GM21717 (cell line): ENCODE measurements at regions not wholly inside any gene's neighbourhood (a gene's known extent, or its start where the extent isn't known, plus 50 kb on each side); places are given as distances from the start of the nearest gene placed in this dataset.
"Not testable (repeated sequence)": the region's sequence is repeated elsewhere in the genome, so short reads cannot be mapped to it uniquely, and the experiment has no call there.

Experiments used
- ATAC-seq: cut with Tn5 transposase; IDR thresholded peaks from one replicate; pipeline ENCODE4 v1.9.1; 2021; ENCODE audit warnings: mild to moderate bottlenecking, moderate library complexity; ENCODE audit not compliant: unreplicated experiment

- no peak for ATAC-seq
Measured at GRCh38 chr6:56840467-56841380, 114.2 kb upstream of the BEND6 start.

- ATAC-seq: no peak
Measured at GRCh38 chr6:56839533-56840183, 115.2 kb upstream of the BEND6 start.

GRCh38 chr6:56838965-56839364 is 115.9 kb upstream of the BEND6 start:
- ATAC-seq: no peak

GRCh38 chr6:56838016-56838555 is 116.8 kb upstream of the BEND6 start:
- ATAC-seq: no peak

- no peak for ATAC-seq
Measured at GRCh38 chr6:56837322-56837894, 117.5 kb upstream of the BEND6 start.

DNA sequence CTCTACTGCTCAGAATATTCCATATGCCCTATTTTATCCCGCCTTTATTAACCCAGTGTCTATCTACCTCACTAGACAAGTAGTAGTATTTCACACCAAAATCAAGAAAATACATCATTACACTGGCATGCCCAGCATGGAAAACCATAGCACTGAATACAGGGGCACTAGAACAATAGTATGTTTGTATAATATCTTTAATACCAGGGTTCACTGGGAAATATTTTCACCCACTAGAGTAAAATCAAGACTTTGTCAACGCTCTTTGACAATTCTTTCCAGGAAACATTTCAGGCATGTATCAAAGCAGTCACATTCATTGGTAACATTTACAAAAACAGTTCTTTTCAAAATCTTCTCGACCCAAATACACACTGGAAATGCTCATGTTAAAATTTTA is 119.3 kb upstream of the BEND6 start:
- no peak for ATAC-seq

DNA sequence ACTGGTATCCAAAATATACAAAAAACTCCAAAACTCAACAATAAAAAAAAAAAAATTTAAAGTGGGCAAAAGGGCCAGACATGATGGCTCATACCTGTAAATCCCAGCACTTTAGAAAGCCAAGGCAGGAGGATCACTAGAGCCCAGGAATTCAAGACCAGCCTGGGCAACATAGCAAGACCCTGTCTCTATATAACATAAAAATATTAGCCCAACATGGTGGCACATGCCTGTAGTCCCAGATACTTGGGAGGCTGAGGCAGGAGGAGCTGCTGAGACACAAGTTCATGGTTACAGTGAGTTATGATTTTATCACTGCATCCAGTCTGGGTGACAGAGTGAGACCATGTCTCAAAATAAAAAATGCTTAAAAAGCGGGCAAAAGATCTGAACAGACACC is 121.0 kb upstream of the BEND6 start:
- ATAC-seq: no peak

- no peak for ATAC-seq
Measured at GRCh38 chr6:56833127-56833791, 121.6 kb upstream of the BEND6 start.

DNA sequence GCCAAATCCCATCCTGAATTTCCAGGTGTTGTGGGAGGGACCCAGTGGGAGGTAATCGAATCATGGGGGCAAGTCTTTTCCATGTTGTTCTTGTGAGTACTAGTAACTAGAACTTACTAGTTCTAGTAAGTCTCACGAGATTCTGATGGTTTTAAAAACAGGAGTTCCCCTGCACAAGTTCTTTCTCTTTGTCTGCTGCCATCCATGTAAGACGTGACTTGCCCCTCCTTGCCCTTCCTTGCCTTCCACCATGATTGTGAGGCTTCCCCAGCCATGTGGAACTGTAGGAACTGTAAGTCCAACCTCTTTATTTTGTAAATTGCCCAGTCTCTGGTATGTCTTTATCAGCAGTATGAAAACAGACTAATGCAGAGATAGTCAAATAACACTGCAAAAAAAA is 122.7 kb upstream of the BEND6 start:
- no peak for ATAC-seq

GRCh38 chr6:56831334-56831733 is 123.6 kb upstream of the BEND6 start:
- ATAC-seq: no peak

GRCh38 chr6:56827908-56828649 is 126.8 kb upstream of the BEND6 start:
- ATAC-seq: no peak

GRCh38 chr6:56824431-56824830 is 130.5 kb upstream of the BEND6 start:
- not testable (repeated sequence) for ATAC-seq

DNA sequence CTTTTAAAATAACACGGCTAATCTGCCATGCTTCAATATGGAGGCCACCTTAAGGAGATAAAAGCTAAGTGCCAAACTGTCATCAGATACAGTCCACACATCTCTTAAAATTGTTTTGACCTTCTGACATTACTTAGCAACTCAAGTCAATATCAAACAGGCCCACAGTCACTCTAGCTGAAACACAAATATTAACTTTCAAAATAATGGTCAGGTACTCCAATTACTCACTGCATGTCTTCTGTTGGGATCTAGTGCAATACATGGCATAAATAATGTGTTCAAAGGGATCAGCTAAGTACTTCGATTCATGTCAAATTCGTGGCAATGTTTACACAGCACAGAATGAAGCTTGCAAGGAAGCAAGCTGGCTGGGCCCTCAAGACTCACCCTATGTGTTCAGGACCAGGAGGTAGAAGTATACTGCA is 133.9 kb upstream of the BEND6 start:
- ATAC-seq: no peak

- no peak for ATAC-seq
Measured at GRCh38 chr6:56820060-56820459, 134.8 kb upstream of the BEND6 start.

GRCh38 chr6:56819604-56820003 is 135.3 kb upstream of the BEND6 start:
- no peak for ATAC-seq

DNA sequence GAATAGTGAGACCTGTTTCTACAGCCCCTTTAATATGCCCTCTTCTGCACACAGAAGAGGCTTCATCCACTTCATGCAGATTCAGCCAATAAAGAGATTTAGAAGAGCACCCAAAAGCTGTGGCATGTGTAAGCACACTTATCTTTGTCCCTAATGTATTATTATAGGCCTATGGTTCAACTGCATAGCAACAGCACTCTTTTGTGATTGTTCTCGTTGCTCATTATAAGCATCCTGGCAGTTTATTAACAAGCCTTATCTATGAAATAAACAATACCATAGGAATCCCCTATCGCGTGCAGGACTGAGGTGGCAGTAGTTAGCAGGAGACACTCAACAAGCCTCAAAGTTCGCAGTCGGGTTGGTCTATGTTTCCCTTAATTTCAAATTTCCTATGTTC is 138.5 kb upstream of the BEND6 start:
- ATAC-seq: no peak

GRCh38 chr6:56815436-56815835 is 139.5 kb upstream of the BEND6 start:
- ATAC-seq: no peak

DNA sequence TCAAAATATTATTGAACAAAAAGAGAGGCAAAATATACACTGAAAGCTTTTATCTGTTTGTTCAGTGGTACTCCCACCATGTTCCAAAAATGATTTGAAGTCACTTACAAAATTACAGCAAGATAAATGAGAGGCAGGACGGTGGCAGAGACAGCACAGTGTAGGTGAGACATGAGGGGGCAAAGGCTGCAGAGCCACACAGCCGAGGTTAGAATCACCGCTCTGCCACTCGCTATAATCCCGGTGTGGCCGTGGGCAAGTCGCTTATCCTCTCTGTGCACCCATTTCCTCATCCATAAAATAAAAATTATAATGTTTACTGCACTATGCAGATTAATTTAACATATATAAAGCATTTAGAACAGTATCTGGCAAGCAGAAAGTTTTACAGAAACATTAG is 140.1 kb upstream of the BEND6 start:
- ATAC-seq: peak; percentile 24

DNA sequence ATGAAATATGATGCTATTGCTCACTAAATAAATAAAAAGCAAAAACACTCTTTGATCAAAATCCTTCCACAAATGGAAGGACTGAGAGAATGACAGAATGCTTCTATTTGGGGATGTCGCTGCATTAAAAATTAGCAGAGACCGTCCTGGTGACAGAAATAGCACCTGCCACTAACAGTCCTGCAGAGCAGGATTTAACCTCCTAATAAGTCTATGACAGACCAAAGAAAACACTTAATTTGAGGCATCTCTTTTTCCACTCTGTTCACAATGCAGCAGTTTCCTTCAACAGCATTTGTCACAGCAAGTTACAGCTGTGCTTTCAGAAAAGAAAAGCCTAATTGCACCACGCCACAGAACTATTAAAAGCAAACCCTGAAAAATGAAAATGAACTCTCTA is 140.6 kb upstream of the BEND6 start:
- peak; percentile 61 for ATAC-seq

- ATAC-seq: not testable (repeated sequence)
Measured at GRCh38 chr6:56812851-56813250, 142.1 kb upstream of the BEND6 start.
